ENCODE measurements at regions not wholly inside any gene's neighbourhood (a gene's known extent, or its start where the extent isn't known, plus 50 kb on each side); places are given as distances from the start of the nearest gene placed in this dataset.
"Not testable (repeated sequence)": the region's sequence is repeated elsewhere in the genome, so short reads cannot be mapped to it uniquely, and the experiment has no call there.

GRCh38 chr15:93811305-93811704 is 420.1 kb upstream of the MCTP2 start:
- no peak for DNase-seq

- DNase-seq: no peak
Observed at GRCh38 chr15:93809516-93809915, 421.8 kb upstream of the MCTP2 start.

GRCh38 chr15:93803421-93804152 is 427.8 kb upstream of the MCTP2 start:
- no peak for DNase-seq

GRCh38 chr15:93801206-93801605 is 430.2 kb upstream of the MCTP2 start:
- no peak for DNase-seq

- DNase-seq: no peak
Observed at GRCh38 chr15:93800805-93801204, 430.6 kb upstream of the MCTP2 start.

- no peak for DNase-seq
Observed at GRCh38 chr15:93789441-93789840, 441.9 kb upstream of the MCTP2 start.

- DNase-seq: no peak
Observed at GRCh38 chr15:93780073-93780472, 451.3 kb upstream of the MCTP2 start.

- DNase-seq: no peak
Observed at GRCh38 chr15:93779341-93779740, 452.0 kb upstream of the MCTP2 start.

GRCh38 chr15:93771196-93772030 is 459.9 kb upstream of the MCTP2 start:
- no peak for DNase-seq

GRCh38 chr15:93770788-93771187 is 460.6 kb upstream of the MCTP2 start:
- no peak for DNase-seq

- no peak for DNase-seq
Observed at GRCh38 chr15:93762036-93762435, 469.3 kb upstream of the MCTP2 start.

- no peak for DNase-seq
Observed at GRCh38 chr15:93759629-93760028, 471.7 kb upstream of the MCTP2 start.

GRCh38 chr15:93758824-93759223 is 472.5 kb upstream of the MCTP2 start:
- DNase-seq: no peak

GRCh38 chr15:93748710-93749109 is 482.7 kb upstream of the MCTP2 start:
- no peak for DNase-seq

- DNase-seq: not testable (repeated sequence)
Observed at GRCh38 chr15:93734976-93735375, 496.4 kb upstream of the MCTP2 start.

GRCh38 chr15:93730724-93731123 is 500.6 kb upstream of the MCTP2 start:
- no peak for DNase-seq

- no peak for DNase-seq
Observed at GRCh38 chr15:93722165-93722564, 509.2 kb upstream of the MCTP2 start.

GRCh38 chr15:93720607-93721006 is 510.8 kb upstream of the MCTP2 start:
- DNase-seq: no peak

- no peak for DNase-seq
Observed at GRCh38 chr15:93719921-93720351, 511.4 kb upstream of the MCTP2 start.

- no peak for DNase-seq
Observed at GRCh38 chr15:93716615-93717231, 514.6 kb upstream of the MCTP2 start.

- no peak for DNase-seq
Observed at GRCh38 chr15:93709708-93710107, 521.7 kb upstream of the MCTP2 start.

GRCh38 chr15:93708724-93709445 is 522.5 kb upstream of the MCTP2 start:
- no peak for DNase-seq

GRCh38 chr15:93707751-93708150 is 523.6 kb upstream of the MCTP2 start:
- DNase-seq: no peak

All from NCI-H748 treated with DMSO at 0.1 percent for 48 hours (cell line).